OCI-LY3 (cell line): ENCODE measurements at regions not wholly inside any gene's neighbourhood (a gene's known extent, or its start where the extent isn't known, plus 50 kb on each side); places are given as distances from the start of the nearest gene placed in this dataset.

Experiments
- CTCF ChIP-seq: fragments of 200-600, 300-600 bp; sonication (generic); IDR thresholded peaks from 2 replicates; pipeline ENCODE4 v1.5.1; 2014; ENCODE audit warnings: antibody characterized with exemption, low read length, low read depth
- EZH2phosphoT487 ChIP-seq: fragments of 200-600 bp; shearing (Covaris generic); IDR thresholded peaks from 2 replicates; pipeline ENCODE4 v1.6.1; 2018; ENCODE audit warnings: antibody characterized with exemption, mixed run types, low read depth

GRCh38 chr1:113192980-113193379 is 120.0 kb downstream of the LRIG2 start:
- no peak for TF ChIP-seq CTCF
- TF ChIP-seq EZH2phosphoT487: no peak
